HCT116 (cell line): ENCODE measurements at regions not wholly inside any gene's neighbourhood (a gene's known extent, or its start where the extent isn't known, plus 50 kb on each side); places are given as distances from the start of the nearest gene placed in this dataset.

ENCODE experiments used
- ATAC-seq: fragments of 200-7000 bp; cut with Tn5 transposase; 2 replicates; pipeline ENCODE4 v1.9.1; 2020; ENCODE audit warnings: mild to moderate bottlenecking, moderate library complexity
- BruUV-seq: library from RNA; stranded (reverse); fragments of 400-500 nt; replicated peaks from 2 replicates; lab custom pipeline; 2021; lab: Mats Ljungman, UMichigan
- CTCF ChIA-PET: fragments of 300-600 bp; sonication (Branson Sonifier 250); formaldehyde crosslinking; loops from one replicate; lab custom pipeline; 2021; ENCODE audit warnings: antibody characterized with exemption; lab: Charles Lee
- POLR2A ChIA-PET: fragments of 300-600, 350-600 bp; sonication (Branson Sonifier 250); formaldehyde crosslinking; loops from one replicate; lab custom pipeline; 2021; ENCODE audit warnings: antibody characterized with exemption; lab: Charles Lee
- RAD21 ChIA-PET, 2 experiments: fragments of 300-600 bp; sonication (Branson Sonifier 250); formaldehyde crosslinking; loops; one replicate each; lab custom pipeline; 2023; ENCODE audit warnings: low total read pairs in 2 of 2; ENCODE audit not compliant: uncharacterized antibody in 2 of 2, unreplicated experiment in 2 of 2, low non-redundant PET in 1 of 2; lab: Charles Lee
- DNase-seq: peaks from one replicate; pipeline ENCODE4 v3.0.0-alpha.2; 2010; ENCODE audit warnings: low read depth, low spot score
- H2AFZ ChIP-seq: fragments of 200-600 bp; shearing (Covaris generic), sonication (generic); 2 replicates; pipeline ENCODE4 v1.6.1; 2017; ENCODE audit warnings: low read depth, mixed run types, mixed read lengths, antibody characterized with exemption, low read length; ENCODE audit not compliant: poor library complexity, severe bottlenecking
- H3K27ac ChIP-seq: 2 replicates; pipeline ENCODE4 v1.5.1; 2012; ENCODE audit warnings: low read depth, low read length
- H3K27me3 ChIP-seq: fragments of 200-600 bp; sonication (generic); 2 replicates; pipeline ENCODE4 v1.6.1; 2016; ENCODE audit warnings: mixed run types, low read length, mixed read lengths; ENCODE audit not compliant: insufficient read depth
- H3K36me3 ChIP-seq, 2 experiments: fragments of 200-500 bp in 1 of 2; fragments of 200-600 bp in 1 of 2; sonication (Bioruptor generic) in 1 of 2; sonication (generic) in 1 of 2; 2 replicates each; pipeline versions ENCODE4 v1.5.1 to v1.6.1; 2014 to 2016; ENCODE audit warnings: low read length in 2 of 2, inconsistent platforms in 1 of 2, mixed read lengths in 1 of 2, mixed run types in 1 of 2; ENCODE audit not compliant: insufficient read depth in 2 of 2, control insufficient read depth in 1 of 2
- H3K4me1 ChIP-seq, 2 experiments: fragments of 200-600 bp in 1 of 2; sonication (generic) in 1 of 2; 2 replicates each; pipeline versions ENCODE4 v1.5.1 to v1.6.1; 2012 to 2017; ENCODE audit warnings: low read length in 2 of 2, inconsistent platforms in 1 of 2, mild to moderate bottlenecking in 1 of 2, mixed read lengths in 1 of 2, mixed run types in 1 of 2, moderate library complexity in 1 of 2; ENCODE audit not compliant: insufficient read depth in 2 of 2, control insufficient read depth in 1 of 2
- H3K4me2 ChIP-seq: fragments of 200-600 bp; sonication (generic); 2 replicates; pipeline ENCODE4 v1.6.1; 2017; ENCODE audit warnings: mixed run types, low read length, mixed read lengths
- H3K4me3 ChIP-seq, 2 experiments: fragments of 200-600 bp in 1 of 2; sonication (generic) in 1 of 2; replicated peaks in 1 of 2; 2 replicates each; pipeline ENCODE4 v1.5.1; 2011 to 2016; ENCODE audit warnings: low read length in 2 of 2, control low read depth in 1 of 2, low read depth in 1 of 2, mild to moderate bottlenecking in 1 of 2, mixed read lengths in 1 of 2, mixed run types in 1 of 2
- H3K79me2 ChIP-seq: fragments of 200-600 bp; sonication (generic); 2 replicates; pipeline ENCODE4 v1.6.1; 2017; ENCODE audit warnings: mild to moderate bottlenecking, mixed run types, low read length, moderate library complexity, mixed read lengths; ENCODE audit not compliant: insufficient read depth
- H3K9ac ChIP-seq: fragments of 200-600 bp; sonication (generic); 2 replicates; pipeline ENCODE4 v1.6.1; 2016; ENCODE audit warnings: low read length, mixed read lengths
- H3K9me2 ChIP-seq: fragments of 200-600 bp; sonication (generic), shearing (Covaris generic); 2 replicates; pipeline ENCODE4 v1.6.1; 2017; ENCODE audit warnings: mixed run types, mild to moderate bottlenecking, moderate library complexity; ENCODE audit not compliant: insufficient read depth
- H3K9me3 ChIP-seq, 2 experiments: fragments of 200-500 bp in 1 of 2; fragments of 200-600 bp in 1 of 2; sonication (Bioruptor generic) in 1 of 2; sonication (generic) in 1 of 2; 2 replicates each; pipeline ENCODE4 v1.6.1; 2014 to 2017; ENCODE audit warnings: low read length in 2 of 2, mixed read lengths in 2 of 2, inconsistent platforms in 1 of 2, low read depth in 1 of 2, mild to moderate bottlenecking in 1 of 2, mixed run types in 1 of 2, moderate library complexity in 1 of 2; ENCODE audit not compliant: control insufficient read depth in 1 of 2, insufficient read depth in 1 of 2
- H4K20me1 ChIP-seq: fragments of 200-600 bp; sonication (generic), shearing (Covaris generic); 2 replicates; pipeline ENCODE4 v1.6.1; 2017; ENCODE audit warnings: mixed run types, mild to moderate bottlenecking, moderate library complexity; ENCODE audit not compliant: insufficient read depth
- ATF3 ChIP-seq: IDR thresholded peaks from 2 replicates; pipeline ENCODE4 v1.6.1; 2012
- CBX3 ChIP-seq: IDR thresholded peaks from 2 replicates; pipeline ENCODE4 v1.6.1; 2012; ENCODE audit warnings: low read depth
- CTCF ChIP-seq, 3 experiments: fragments of 200-600 bp in 1 of 3; sonication (generic) in 1 of 3; IDR thresholded peaks in 2 of 3; conservative IDR thresholded peaks in 1 of 3; 2 replicates each; pipeline ENCODE4 v1.5.1; 2012 to 2017; ENCODE audit warnings: low read depth in 2 of 3, low read length in 2 of 3, antibody characterized with exemption in 1 of 3, borderline replicate concordance in 1 of 3, control low read depth in 1 of 3, mild to moderate bottlenecking in 1 of 3, mixed read lengths in 1 of 3, mixed run types in 1 of 3, moderate library complexity in 1 of 3; ENCODE audit not compliant: insufficient read depth in 1 of 3
- ELF1 ChIP-seq: IDR thresholded peaks from 2 replicates; pipeline ENCODE4 v1.6.1; 2012; ENCODE audit warnings: low read depth, borderline replicate concordance
- EZH2 ChIP-seq: fragments of 200-600 bp; sonication (generic); IDR thresholded peaks from 2 replicates; pipeline ENCODE4 v1.6.1; 2017; ENCODE audit warnings: antibody characterized with exemption, mixed run types
- FOSL1 ChIP-seq: IDR thresholded peaks from 2 replicates; pipeline ENCODE4 v1.6.1; 2012; ENCODE audit warnings: low read depth
- JUND ChIP-seq: IDR thresholded peaks from 2 replicates; pipeline ENCODE4 v1.6.1; 2012
- POLR2A ChIP-seq: IDR thresholded peaks from 2 replicates; pipeline ENCODE4 v1.7.0; 2011; ENCODE audit warnings: borderline replicate concordance; ENCODE audit not compliant: insufficient read depth, insufficient read length; ENCODE audit errors: extremely low read depth
- POLR2AphosphoS5 ChIP-seq: IDR thresholded peaks from 2 replicates; pipeline ENCODE4 v1.6.1; 2011; ENCODE audit warnings: mild to moderate bottlenecking, low read depth, low read length, moderate library complexity
- RAD21 ChIP-seq: IDR thresholded peaks from 2 replicates; pipeline ENCODE4 v1.6.1; 2012; ENCODE audit warnings: low read depth, mild to moderate bottlenecking
- REST ChIP-seq: IDR thresholded peaks from 2 replicates; pipeline ENCODE4 v1.6.1; 2012; ENCODE audit warnings: low read depth
- SRF ChIP-seq: IDR thresholded peaks from 2 replicates; pipeline ENCODE4 v1.6.1; 2012; ENCODE audit warnings: low read depth
- ZBTB33 ChIP-seq: IDR thresholded peaks from 2 replicates; pipeline ENCODE4 v1.6.1; 2011; ENCODE audit warnings: mild to moderate bottlenecking, low read length, moderate library complexity; ENCODE audit not compliant: insufficient replicate concordance; ENCODE audit errors: extremely low read depth
- ZFX ChIP-seq: fragments of 450-650 bp; IDR thresholded peaks from 2 replicates; pipeline ENCODE4 v1.6.1; 2017
- intact Hi-C: fragments of 100-400 bp; cut with micrococcal nuclease; formaldehyde crosslinking; loops from 2 replicates; pipeline ENCODE4 v1.10.0; 2022

GRCh38 chr2:144030791-144031190 is 489.1 kb downstream of the ZEB2 start:
- no peaks in the 10 kb centered on the region for H3K9me2 ChIP-seq
- H3K27me3 ChIP-seq: no peaks in the 10 kb centered on the region
- no peaks in the 10 kb centered on the region for H3K9me3 ChIP-seq
- H3K4me3 ChIP-seq: no peak overlapping the region
- H3K27ac ChIP-seq: no peak overlapping the region
- ATAC-seq: no peak
- no peak for TF ChIP-seq ATF3
- TF ChIP-seq RAD21: no peak
- no peak for TF ChIP-seq POLR2A
- no peak for TF ChIP-seq JUND
- TF ChIP-seq REST: no peak
- TF ChIP-seq CBX3: no peak
- TF ChIP-seq ELF1: no peak
- no peak for TF ChIP-seq POLR2AphosphoS5
- no peak for TF ChIP-seq ZBTB33
- TF ChIP-seq ZFX: no peak
- no peak for TF ChIP-seq FOSL1
- TF ChIP-seq EZH2: no peak
- TF ChIP-seq SRF: no peak
- no peak for TF ChIP-seq CTCF (IDR thresholded peaks at IDR 0.05 in 2 of 3, conservative IDR thresholded peaks at IDR 0.05 in 1 of 3; ENCODE audit: borderline replicate concordance in 1 of 3, insufficient read depth in 1 of 3, low read depth in 2 of 3, low read length in 2 of 3)
- no peak for DNase-seq
- no peak overlapping the region for H2AFZ ChIP-seq
- H3K36me3 ChIP-seq: no peaks in the 10 kb centered on the region
- POLR2A ChIA-PET: no interaction called here
- H4K20me1 ChIP-seq: no peaks in the 10 kb centered on the region
- no peak overlapping the region for H3K4me2 ChIP-seq
- CTCF ChIA-PET: no interaction called here
- H3K9ac ChIP-seq: no peak overlapping the region
- BruUV-seq: no TSS peak
- intact Hi-C loops: no loop called here
- RAD21 ChIA-PET: no interaction called here
- H3K4me1 ChIP-seq: no peaks in the 10 kb centered on the region
- no peaks in the 10 kb centered on the region for H3K79me2 ChIP-seq
